SU-DHL-6 (cell line): ENCODE measurements at regions not wholly inside any gene's neighbourhood (a gene's known extent, or its start where the extent isn't known, plus 50 kb on each side); places are given as distances from the start of the nearest gene placed in this dataset.

Source experiments
- CTCF ChIP-seq: fragments of 200-600 bp; sonication (generic); IDR thresholded peaks from one replicate; pipeline ENCODE4 v1.5.1; 2017; ENCODE audit warnings: antibody characterized with exemption, mild to moderate bottlenecking, low read length, moderate library complexity; ENCODE audit not compliant: insufficient read depth, poor library complexity, severe bottlenecking
- EZH2phosphoT487 ChIP-seq: fragments of 200-600 bp; sonication (generic), shearing (Covaris generic); conservative IDR thresholded peaks from 2 replicates; pipeline ENCODE4 v1.6.1; 2018; ENCODE audit warnings: mild to moderate bottlenecking, antibody characterized with exemption, low read length, moderate library complexity, mixed read lengths

GRCh38 chr7:3140834-3141233 lies 97.2 kb upstream of the CARD11 start:
- no peak for TF ChIP-seq CTCF
- no peak for TF ChIP-seq EZH2phosphoT487
